HCT116 (cell line): ENCODE measurements at regions not wholly inside any gene's neighbourhood (a gene's known extent, or its start where the extent isn't known, plus 50 kb on each side); places are given as distances from the start of the nearest gene placed in this dataset.

Experiments
- ATAC-seq: fragments of 200-7000 bp; cut with Tn5 transposase; 2 replicates; pipeline ENCODE4 v1.9.1; 2020; ENCODE audit warnings: mild to moderate bottlenecking, moderate library complexity
- BruUV-seq: library from RNA; stranded (reverse); fragments of 400-500 nt; replicated peaks from 2 replicates; lab custom pipeline; 2021; lab: Mats Ljungman, UMichigan
- CTCF ChIA-PET: fragments of 300-600 bp; sonication (Branson Sonifier 250); formaldehyde crosslinking; loops from one replicate; lab custom pipeline; 2021; ENCODE audit warnings: antibody characterized with exemption; lab: Charles Lee
- POLR2A ChIA-PET: fragments of 300-600, 350-600 bp; sonication (Branson Sonifier 250); formaldehyde crosslinking; loops from one replicate; lab custom pipeline; 2021; ENCODE audit warnings: antibody characterized with exemption; lab: Charles Lee
- RAD21 ChIA-PET, 2 experiments: fragments of 300-600 bp; sonication (Branson Sonifier 250); formaldehyde crosslinking; loops; one replicate each; lab custom pipeline; 2023; ENCODE audit warnings: low total read pairs in 2 of 2; ENCODE audit not compliant: uncharacterized antibody in 2 of 2, unreplicated experiment in 2 of 2, low non-redundant PET in 1 of 2; lab: Charles Lee
- DNase-seq: peaks from one replicate; pipeline ENCODE4 v3.0.0-alpha.2; 2010; ENCODE audit warnings: low read depth, low spot score
- H2AFZ ChIP-seq: fragments of 200-600 bp; shearing (Covaris generic), sonication (generic); 2 replicates; pipeline ENCODE4 v1.6.1; 2017; ENCODE audit warnings: low read depth, mixed run types, mixed read lengths, antibody characterized with exemption, low read length; ENCODE audit not compliant: poor library complexity, severe bottlenecking
- H3K27ac ChIP-seq: 2 replicates; pipeline ENCODE4 v1.5.1; 2012; ENCODE audit warnings: low read depth, low read length
- H3K27me3 ChIP-seq: fragments of 200-600 bp; sonication (generic); 2 replicates; pipeline ENCODE4 v1.6.1; 2016; ENCODE audit warnings: mixed run types, low read length, mixed read lengths; ENCODE audit not compliant: insufficient read depth
- H3K36me3 ChIP-seq, 2 experiments: fragments of 200-500 bp in 1 of 2; fragments of 200-600 bp in 1 of 2; sonication (Bioruptor generic) in 1 of 2; sonication (generic) in 1 of 2; 2 replicates each; pipeline versions ENCODE4 v1.5.1 to v1.6.1; 2014 to 2016; ENCODE audit warnings: low read length in 2 of 2, inconsistent platforms in 1 of 2, mixed read lengths in 1 of 2, mixed run types in 1 of 2; ENCODE audit not compliant: insufficient read depth in 2 of 2, control insufficient read depth in 1 of 2
- H3K4me1 ChIP-seq, 2 experiments: fragments of 200-600 bp in 1 of 2; sonication (generic) in 1 of 2; 2 replicates each; pipeline versions ENCODE4 v1.5.1 to v1.6.1; 2012 to 2017; ENCODE audit warnings: low read length in 2 of 2, inconsistent platforms in 1 of 2, mild to moderate bottlenecking in 1 of 2, mixed read lengths in 1 of 2, mixed run types in 1 of 2, moderate library complexity in 1 of 2; ENCODE audit not compliant: insufficient read depth in 2 of 2, control insufficient read depth in 1 of 2
- H3K4me2 ChIP-seq: fragments of 200-600 bp; sonication (generic); 2 replicates; pipeline ENCODE4 v1.6.1; 2017; ENCODE audit warnings: mixed run types, low read length, mixed read lengths
- H3K4me3 ChIP-seq, 2 experiments: fragments of 200-600 bp in 1 of 2; sonication (generic) in 1 of 2; replicated peaks in 1 of 2; 2 replicates each; pipeline ENCODE4 v1.5.1; 2011 to 2016; ENCODE audit warnings: low read length in 2 of 2, control low read depth in 1 of 2, low read depth in 1 of 2, mild to moderate bottlenecking in 1 of 2, mixed read lengths in 1 of 2, mixed run types in 1 of 2
- H3K79me2 ChIP-seq: fragments of 200-600 bp; sonication (generic); 2 replicates; pipeline ENCODE4 v1.6.1; 2017; ENCODE audit warnings: mild to moderate bottlenecking, mixed run types, low read length, moderate library complexity, mixed read lengths; ENCODE audit not compliant: insufficient read depth
- H3K9ac ChIP-seq: fragments of 200-600 bp; sonication (generic); 2 replicates; pipeline ENCODE4 v1.6.1; 2016; ENCODE audit warnings: low read length, mixed read lengths
- H3K9me2 ChIP-seq: fragments of 200-600 bp; sonication (generic), shearing (Covaris generic); 2 replicates; pipeline ENCODE4 v1.6.1; 2017; ENCODE audit warnings: mixed run types, mild to moderate bottlenecking, moderate library complexity; ENCODE audit not compliant: insufficient read depth
- H3K9me3 ChIP-seq, 2 experiments: fragments of 200-500 bp in 1 of 2; fragments of 200-600 bp in 1 of 2; sonication (Bioruptor generic) in 1 of 2; sonication (generic) in 1 of 2; 2 replicates each; pipeline ENCODE4 v1.6.1; 2014 to 2017; ENCODE audit warnings: low read length in 2 of 2, mixed read lengths in 2 of 2, inconsistent platforms in 1 of 2, low read depth in 1 of 2, mild to moderate bottlenecking in 1 of 2, mixed run types in 1 of 2, moderate library complexity in 1 of 2; ENCODE audit not compliant: control insufficient read depth in 1 of 2, insufficient read depth in 1 of 2
- H4K20me1 ChIP-seq: fragments of 200-600 bp; sonication (generic), shearing (Covaris generic); 2 replicates; pipeline ENCODE4 v1.6.1; 2017; ENCODE audit warnings: mixed run types, mild to moderate bottlenecking, moderate library complexity; ENCODE audit not compliant: insufficient read depth
- ATF3 ChIP-seq: IDR thresholded peaks from 2 replicates; pipeline ENCODE4 v1.6.1; 2012
- CBX3 ChIP-seq: IDR thresholded peaks from 2 replicates; pipeline ENCODE4 v1.6.1; 2012; ENCODE audit warnings: low read depth
- CEBPB ChIP-seq: IDR thresholded peaks from 2 replicates; pipeline ENCODE4 v1.6.1; 2012; ENCODE audit warnings: low read depth
- EGR1 ChIP-seq: IDR thresholded peaks from 2 replicates; pipeline ENCODE4 v1.6.1; 2012; ENCODE audit warnings: low read depth
- ELF1 ChIP-seq: IDR thresholded peaks from 2 replicates; pipeline ENCODE4 v1.6.1; 2012; ENCODE audit warnings: low read depth, borderline replicate concordance
- EZH2 ChIP-seq: fragments of 200-600 bp; sonication (generic); IDR thresholded peaks from 2 replicates; pipeline ENCODE4 v1.6.1; 2017; ENCODE audit warnings: antibody characterized with exemption, mixed run types
- EZH2phosphoT487 ChIP-seq: fragments of 200-600 bp; IDR thresholded peaks from 2 replicates; pipeline ENCODE4 v1.6.1; 2018; ENCODE audit warnings: antibody characterized with exemption, borderline replicate concordance
- RAD21 ChIP-seq: IDR thresholded peaks from 2 replicates; pipeline ENCODE4 v1.6.1; 2012; ENCODE audit warnings: low read depth, mild to moderate bottlenecking
- SRF ChIP-seq: IDR thresholded peaks from 2 replicates; pipeline ENCODE4 v1.6.1; 2012; ENCODE audit warnings: low read depth
- TCF7L2 ChIP-seq: IDR thresholded peaks from 2 replicates; pipeline ENCODE4 v1.7.0; 2011; ENCODE audit warnings: borderline replicate concordance, inconsistent platforms; ENCODE audit not compliant: insufficient read depth, insufficient read length; ENCODE audit errors: extremely low read depth
- YY1 ChIP-seq: IDR thresholded peaks from 2 replicates; pipeline ENCODE4 v1.6.1; 2011; ENCODE audit warnings: low read length, low read depth, moderate library complexity, mild to moderate bottlenecking; ENCODE audit not compliant: insufficient replicate concordance; ENCODE audit errors: extremely low read depth
- ZBTB33 ChIP-seq: IDR thresholded peaks from 2 replicates; pipeline ENCODE4 v1.6.1; 2011; ENCODE audit warnings: mild to moderate bottlenecking, low read length, moderate library complexity; ENCODE audit not compliant: insufficient replicate concordance; ENCODE audit errors: extremely low read depth
- ZFX ChIP-seq: fragments of 450-650 bp; IDR thresholded peaks from 2 replicates; pipeline ENCODE4 v1.6.1; 2017
- intact Hi-C: fragments of 100-400 bp; cut with micrococcal nuclease; formaldehyde crosslinking; loops from 2 replicates; pipeline ENCODE4 v1.10.0; 2022
- TF ChIP-seq, protein P1 (sequence below), 3 experiments: fragments of 200-600 bp in 1 of 3; sonication (generic) in 1 of 3; IDR thresholded peaks in 2 of 3; conservative IDR thresholded peaks in 1 of 3; 2 replicates each; pipeline ENCODE4 v1.5.1; 2012 to 2017; ENCODE audit warnings: low read depth in 2 of 3, low read length in 2 of 3, antibody characterized with exemption in 1 of 3, borderline replicate concordance in 1 of 3, control low read depth in 1 of 3, mild to moderate bottlenecking in 1 of 3, mixed read lengths in 1 of 3, mixed run types in 1 of 3, moderate library complexity in 1 of 3; ENCODE audit not compliant: insufficient read depth in 1 of 3
- TF ChIP-seq, protein P2 (sequence below): IDR thresholded peaks from 2 replicates; pipeline ENCODE4 v1.6.1; 2012; ENCODE audit warnings: low read depth

DNA sequence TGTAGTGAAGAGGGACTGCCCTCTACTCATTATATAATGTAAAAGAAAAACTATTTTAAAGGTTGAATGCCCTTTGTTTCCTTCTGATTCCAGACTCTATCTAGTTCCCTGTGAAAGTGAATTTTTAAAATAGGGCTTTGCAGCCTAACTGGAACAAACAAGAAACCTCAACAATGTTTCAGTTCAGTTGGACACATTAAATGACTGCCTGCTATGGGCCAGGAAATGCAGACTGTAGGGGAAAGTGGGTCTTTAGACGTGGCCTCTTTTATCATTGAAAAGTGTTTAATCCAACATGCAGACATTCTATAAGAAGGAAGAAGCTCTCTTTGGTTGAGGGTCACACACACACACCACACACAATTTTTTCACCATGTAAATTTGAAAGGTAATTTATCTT, 289.1 kb downstream of the ICE1 start:
- intact Hi-C loops = no loop called here
- H3K9me2 ChIP-seq = no peaks in the 10 kb centered on the region
- DNase-seq = no peak
- no peaks in the 10 kb centered on the region for H3K4me1 ChIP-seq
- no peak overlapping the region for H3K9ac ChIP-seq
- H3K4me2 ChIP-seq = no peak overlapping the region
- ChIA-PET RAD21 (no interaction called here), CTCF (no interaction called here), POLR2A (no interaction called here)
- no peak overlapping the region for H2AFZ ChIP-seq
- no peak for TF ChIP-seq YY1
- TF ChIP-seq, protein P1, sequence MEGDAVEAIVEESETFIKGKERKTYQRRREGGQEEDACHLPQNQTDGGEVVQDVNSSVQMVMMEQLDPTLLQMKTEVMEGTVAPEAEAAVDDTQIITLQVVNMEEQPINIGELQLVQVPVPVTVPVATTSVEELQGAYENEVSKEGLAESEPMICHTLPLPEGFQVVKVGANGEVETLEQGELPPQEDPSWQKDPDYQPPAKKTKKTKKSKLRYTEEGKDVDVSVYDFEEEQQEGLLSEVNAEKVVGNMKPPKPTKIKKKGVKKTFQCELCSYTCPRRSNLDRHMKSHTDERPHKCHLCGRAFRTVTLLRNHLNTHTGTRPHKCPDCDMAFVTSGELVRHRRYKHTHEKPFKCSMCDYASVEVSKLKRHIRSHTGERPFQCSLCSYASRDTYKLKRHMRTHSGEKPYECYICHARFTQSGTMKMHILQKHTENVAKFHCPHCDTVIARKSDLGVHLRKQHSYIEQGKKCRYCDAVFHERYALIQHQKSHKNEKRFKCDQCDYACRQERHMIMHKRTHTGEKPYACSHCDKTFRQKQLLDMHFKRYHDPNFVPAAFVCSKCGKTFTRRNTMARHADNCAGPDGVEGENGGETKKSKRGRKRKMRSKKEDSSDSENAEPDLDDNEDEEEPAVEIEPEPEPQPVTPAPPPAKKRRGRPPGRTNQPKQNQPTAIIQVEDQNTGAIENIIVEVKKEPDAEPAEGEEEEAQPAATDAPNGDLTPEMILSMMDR (IDR thresholded peaks at IDR 0.05 in 2 of 3, conservative IDR thresholded peaks at IDR 0.05 in 1 of 3; ENCODE audit: borderline replicate concordance in 1 of 3, insufficient read depth in 1 of 3, low read depth in 2 of 3, low read length in 2 of 3) = no peak
- no peak for TF ChIP-seq EGR1
- TF ChIP-seq ATF3 = no peak
- TF ChIP-seq, protein P2, sequence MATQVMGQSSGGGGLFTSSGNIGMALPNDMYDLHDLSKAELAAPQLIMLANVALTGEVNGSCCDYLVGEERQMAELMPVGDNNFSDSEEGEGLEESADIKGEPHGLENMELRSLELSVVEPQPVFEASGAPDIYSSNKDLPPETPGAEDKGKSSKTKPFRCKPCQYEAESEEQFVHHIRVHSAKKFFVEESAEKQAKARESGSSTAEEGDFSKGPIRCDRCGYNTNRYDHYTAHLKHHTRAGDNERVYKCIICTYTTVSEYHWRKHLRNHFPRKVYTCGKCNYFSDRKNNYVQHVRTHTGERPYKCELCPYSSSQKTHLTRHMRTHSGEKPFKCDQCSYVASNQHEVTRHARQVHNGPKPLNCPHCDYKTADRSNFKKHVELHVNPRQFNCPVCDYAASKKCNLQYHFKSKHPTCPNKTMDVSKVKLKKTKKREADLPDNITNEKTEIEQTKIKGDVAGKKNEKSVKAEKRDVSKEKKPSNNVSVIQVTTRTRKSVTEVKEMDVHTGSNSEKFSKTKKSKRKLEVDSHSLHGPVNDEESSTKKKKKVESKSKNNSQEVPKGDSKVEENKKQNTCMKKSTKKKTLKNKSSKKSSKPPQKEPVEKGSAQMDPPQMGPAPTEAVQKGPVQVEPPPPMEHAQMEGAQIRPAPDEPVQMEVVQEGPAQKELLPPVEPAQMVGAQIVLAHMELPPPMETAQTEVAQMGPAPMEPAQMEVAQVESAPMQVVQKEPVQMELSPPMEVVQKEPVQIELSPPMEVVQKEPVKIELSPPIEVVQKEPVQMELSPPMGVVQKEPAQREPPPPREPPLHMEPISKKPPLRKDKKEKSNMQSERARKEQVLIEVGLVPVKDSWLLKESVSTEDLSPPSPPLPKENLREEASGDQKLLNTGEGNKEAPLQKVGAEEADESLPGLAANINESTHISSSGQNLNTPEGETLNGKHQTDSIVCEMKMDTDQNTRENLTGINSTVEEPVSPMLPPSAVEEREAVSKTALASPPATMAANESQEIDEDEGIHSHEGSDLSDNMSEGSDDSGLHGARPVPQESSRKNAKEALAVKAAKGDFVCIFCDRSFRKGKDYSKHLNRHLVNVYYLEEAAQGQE = no peak
- TF ChIP-seq SRF = no peak
- no peak for TF ChIP-seq CEBPB
- no peak for TF ChIP-seq ZFX
- TF ChIP-seq ZBTB33 = no peak
- no peak for TF ChIP-seq EZH2
- TF ChIP-seq EZH2phosphoT487 = no peak
- TF ChIP-seq ELF1 = no peak
- no peak for TF ChIP-seq RAD21
- no peak for TF ChIP-seq CBX3
- TF ChIP-seq TCF7L2 = no peak
- peaks cover 6% of the 10 kb centered on the region; the same call in 1 of the 2 replicates for H3K27me3 ChIP-seq
- no peak overlapping the region for H3K4me3 ChIP-seq
- no peaks in the 10 kb centered on the region; a peak in 1 of 4 replicates for H3K9me3 ChIP-seq
- H3K79me2 ChIP-seq = no peaks in the 10 kb centered on the region
- H3K36me3 ChIP-seq = no peaks in the 10 kb centered on the region
- no TSS peak for BruUV-seq
- no peak for ATAC-seq
- H3K27ac ChIP-seq = no peak overlapping the region
- H4K20me1 ChIP-seq = no peaks in the 10 kb centered on the region
